SU-DHL-6 (cell line): ENCODE measurements at regions not wholly inside any gene's neighbourhood (a gene's known extent, or its start where the extent isn't known, plus 50 kb on each side); places are given as distances from the start of the nearest gene placed in this dataset.

ENCODE experiments used
- H2AFZ ChIP-seq: fragments of 200-600 bp; sonication (generic); 2 replicates; pipeline ENCODE4 v1.6.1; 2014; ENCODE audit warnings: low read depth, mild to moderate bottlenecking, moderate library complexity, mixed read lengths, antibody characterized with exemption, low read length; ENCODE audit not compliant: severe bottlenecking
- H3F3A ChIP-seq: fragments of 200-600 bp; shearing (Covaris generic); 2 replicates; pipeline ENCODE4 v1.6.0; 2016; ENCODE audit warnings: antibody characterized with exemption, mild to moderate bottlenecking; ENCODE audit not compliant: insufficient read depth
- H3K27ac ChIP-seq: fragments of 200-600 bp; sonication (generic); 2 replicates; pipeline ENCODE4 v1.5.1; 2016; ENCODE audit warnings: low read depth, mild to moderate bottlenecking, low read length, moderate library complexity, mixed read lengths
- H3K27me3 ChIP-seq: fragments of 200-600 bp; sonication (generic), shearing (Covaris generic); 2 replicates; pipeline ENCODE4 v1.6.0; 2014; ENCODE audit warnings: mild to moderate bottlenecking, low read length
- H3K36me3 ChIP-seq: fragments of 200-600 bp; sonication (generic); 2 replicates; pipeline ENCODE4 v1.6.1; 2014; ENCODE audit warnings: mild to moderate bottlenecking, low read length, mixed read lengths
- H3K4me2 ChIP-seq: fragments of 300-600, 200-600 bp; shearing (Covaris generic), sonication (generic); 2 replicates; pipeline ENCODE4 v1.6.0; 2014; ENCODE audit warnings: low read length, low read depth, mild to moderate bottlenecking; ENCODE audit not compliant: poor library complexity, severe bottlenecking
- H3K4me3 ChIP-seq: fragments of 200-600 bp; sonication (generic); 2 replicates; pipeline ENCODE4 v1.5.1; 2014; ENCODE audit warnings: antibody characterized with exemption, low read length, mild to moderate bottlenecking, mixed read lengths; ENCODE audit not compliant: insufficient read depth, poor library complexity, severe bottlenecking
- H3K79me2 ChIP-seq: fragments of 200-600 bp; sonication (generic); 2 replicates; pipeline ENCODE4 v1.6.1; 2014; ENCODE audit warnings: mild to moderate bottlenecking, low read length, moderate library complexity; ENCODE audit not compliant: insufficient read depth
- H3K9ac ChIP-seq: fragments of 200-600 bp; sonication (generic); 2 replicates; pipeline ENCODE4 v1.7.0; 2014; ENCODE audit warnings: mild to moderate bottlenecking, low read length
- H3K9me2 ChIP-seq: fragments of 200-600 bp; sonication (generic); replicated peaks from 2 replicates; pipeline ENCODE4 v1.6.1; 2014; ENCODE audit warnings: low read length; ENCODE audit not compliant: insufficient read depth
- H3K9me3 ChIP-seq: fragments of 200-600 bp; sonication (generic); 2 replicates; pipeline ENCODE4 v1.6.1; 2014; ENCODE audit warnings: low read length, mixed read lengths; ENCODE audit not compliant: insufficient read depth
- H4K20me1 ChIP-seq: fragments of 200-600 bp; sonication (generic); 2 replicates; pipeline ENCODE4 v1.6.1; 2014; ENCODE audit warnings: low read depth, mild to moderate bottlenecking, antibody characterized with exemption, low read length, moderate library complexity, mixed read lengths
- CTCF ChIP-seq: fragments of 200-600 bp; sonication (generic); IDR thresholded peaks from one replicate; pipeline ENCODE4 v1.5.1; 2017; ENCODE audit warnings: antibody characterized with exemption, mild to moderate bottlenecking, low read length, moderate library complexity; ENCODE audit not compliant: insufficient read depth, poor library complexity, severe bottlenecking
- EZH2phosphoT487 ChIP-seq: fragments of 200-600 bp; sonication (generic), shearing (Covaris generic); conservative IDR thresholded peaks from 2 replicates; pipeline ENCODE4 v1.6.1; 2018; ENCODE audit warnings: mild to moderate bottlenecking, antibody characterized with exemption, low read length, moderate library complexity, mixed read lengths

GRCh38 chr13:80552851-80553440 lies 212.0 kb upstream of the SPRY2 start:
- Histone ChIP-seq H4K20me1 (no peaks in the 10 kb centered on the region), H3K9me3 (no peaks in the 10 kb centered on the region), H3K36me3 (no peaks in the 10 kb centered on the region), H3K79me2 (no peaks in the 10 kb centered on the region), H3K27ac (no peak overlapping the region), H3K27me3 (no peaks in the 10 kb centered on the region), H2AFZ (no peak overlapping the region), H3F3A (no peaks in the 10 kb centered on the region), H3K4me3 (no peak overlapping the region), H3K4me2 (no peak overlapping the region), H3K9me2 (no peaks in the 10 kb centered on the region), H3K9ac (no peak overlapping the region)
- TF ChIP-seq CTCF: no peak

GRCh38 chr13:80551650-80552497 lies 210.9 kb upstream of the SPRY2 start:
- Histone ChIP-seq H2AFZ (no peak overlapping the region), H3K4me3 (no peak overlapping the region), H3K27ac (no peak overlapping the region), H3K79me2 (no peaks in the 10 kb centered on the region), H3K27me3 (no peaks in the 10 kb centered on the region), H3K4me2 (no peak overlapping the region), H3K9me2 (no peaks in the 10 kb centered on the region), H4K20me1 (no peaks in the 10 kb centered on the region), H3K36me3 (no peaks in the 10 kb centered on the region), H3K9ac (no peak overlapping the region), H3F3A (no peaks in the 10 kb centered on the region), H3K9me3 (no peaks in the 10 kb centered on the region)
- TF ChIP-seq CTCF: no peak
- no peak for TF ChIP-seq EZH2phosphoT487

GRCh38 chr13:80550971-80551441 lies 210.1 kb upstream of the SPRY2 start:
- Histone ChIP-seq H3K36me3 (no peaks in the 10 kb centered on the region), H3F3A (no peaks in the 10 kb centered on the region), H3K4me3 (no peak overlapping the region), H3K9me2 (no peaks in the 10 kb centered on the region), H3K9me3 (no peaks in the 10 kb centered on the region), H3K4me2 (no peak overlapping the region), H3K27ac (no peak overlapping the region), H3K9ac (no peak overlapping the region), H3K79me2 (no peaks in the 10 kb centered on the region), H2AFZ (no peak overlapping the region), H3K27me3 (no peaks in the 10 kb centered on the region), H4K20me1 (no peaks in the 10 kb centered on the region)
- TF ChIP-seq CTCF: no peak
- no peak for TF ChIP-seq EZH2phosphoT487
